LoVo (cell line): ENCODE measurements at regions not wholly inside any gene's neighbourhood (a gene's known extent, or its start where the extent isn't known, plus 50 kb on each side); places are given as distances from the start of the nearest gene placed in this dataset.
"Not testable (repeated sequence)": the region's sequence is repeated elsewhere in the genome, so short reads cannot be mapped to it uniquely, and the experiment has no call there.

ENCODE experiments used
- DNase-seq: peaks from one replicate; pipeline ENCODE4 v3.0.0-alpha.2; 2016; ENCODE audit warnings: low spot score

GRCh38 chr1:82359541-82359940 lies 558.8 kb downstream of the ADGRL2 start:
- not testable (repeated sequence) for DNase-seq

GRCh38 chr1:82358706-82359105 lies 558.0 kb downstream of the ADGRL2 start:
- not testable (repeated sequence) for DNase-seq

GRCh38 chr1:82354546-82354945 lies 553.8 kb downstream of the ADGRL2 start:
- not testable (repeated sequence) for DNase-seq

GRCh38 chr1:82348487-82348886 lies 547.8 kb downstream of the ADGRL2 start:
- no peak for DNase-seq

- no peak for DNase-seq
Measured at GRCh38 chr1:82346141-82346540, 545.4 kb downstream of the ADGRL2 start.

GRCh38 chr1:82343381-82343780 lies 542.6 kb downstream of the ADGRL2 start:
- no peak for DNase-seq

GRCh38 chr1:82337635-82338034 lies 536.9 kb downstream of the ADGRL2 start:
- no peak for DNase-seq

GRCh38 chr1:82330330-82330729 lies 529.6 kb downstream of the ADGRL2 start:
- DNase-seq = no peak

- no peak for DNase-seq
Measured at GRCh38 chr1:82329226-82329625, 528.5 kb downstream of the ADGRL2 start.

GRCh38 chr1:82323144-82323841 lies 522.6 kb downstream of the ADGRL2 start:
- no peak for DNase-seq

GRCh38 chr1:82321794-82322193 lies 521.1 kb downstream of the ADGRL2 start:
- DNase-seq = no peak

- no peak for DNase-seq
Measured at GRCh38 chr1:82319546-82319945, 518.8 kb downstream of the ADGRL2 start.

- DNase-seq = no peak
Measured at GRCh38 chr1:82318921-82319320, 518.2 kb downstream of the ADGRL2 start.

- no peak for DNase-seq
Measured at GRCh38 chr1:82318265-82318664, 517.5 kb downstream of the ADGRL2 start.

GRCh38 chr1:82317671-82318070 lies 516.9 kb downstream of the ADGRL2 start:
- DNase-seq = no peak

- no peak for DNase-seq
Measured at GRCh38 chr1:82299656-82300055, 498.9 kb downstream of the ADGRL2 start.

- no peak for DNase-seq
Measured at GRCh38 chr1:82299056-82299455, 498.3 kb downstream of the ADGRL2 start.

- DNase-seq = no peak
Measured at GRCh38 chr1:82297139-82297896, 496.6 kb downstream of the ADGRL2 start.

GRCh38 chr1:82287556-82287955 lies 486.8 kb downstream of the ADGRL2 start:
- DNase-seq = no peak

- DNase-seq = no peak
Measured at GRCh38 chr1:82284213-82284612, 483.5 kb downstream of the ADGRL2 start.

GRCh38 chr1:82279241-82279640 lies 478.5 kb downstream of the ADGRL2 start:
- no peak for DNase-seq

GRCh38 chr1:82273816-82274215 lies 473.1 kb downstream of the ADGRL2 start:
- DNase-seq = no peak

- no peak for DNase-seq
Measured at GRCh38 chr1:82269431-82269830, 468.7 kb downstream of the ADGRL2 start.

- DNase-seq = no peak
Measured at GRCh38 chr1:82268826-82269225, 468.1 kb downstream of the ADGRL2 start.
